LNCAP (cell line): ENCODE measurements at regions not wholly inside any gene's neighbourhood (a gene's known extent, or its start where the extent isn't known, plus 50 kb on each side); places are given as distances from the start of the nearest gene placed in this dataset.

ENCODE experiments used
- TF ChIP-seq, protein P1 (sequence below): fragments of 450-650 bp; IDR thresholded peaks from 2 replicates; pipeline ENCODE4 v1.5.1; 2017; ENCODE audit warnings: mild to moderate bottlenecking

DNA sequence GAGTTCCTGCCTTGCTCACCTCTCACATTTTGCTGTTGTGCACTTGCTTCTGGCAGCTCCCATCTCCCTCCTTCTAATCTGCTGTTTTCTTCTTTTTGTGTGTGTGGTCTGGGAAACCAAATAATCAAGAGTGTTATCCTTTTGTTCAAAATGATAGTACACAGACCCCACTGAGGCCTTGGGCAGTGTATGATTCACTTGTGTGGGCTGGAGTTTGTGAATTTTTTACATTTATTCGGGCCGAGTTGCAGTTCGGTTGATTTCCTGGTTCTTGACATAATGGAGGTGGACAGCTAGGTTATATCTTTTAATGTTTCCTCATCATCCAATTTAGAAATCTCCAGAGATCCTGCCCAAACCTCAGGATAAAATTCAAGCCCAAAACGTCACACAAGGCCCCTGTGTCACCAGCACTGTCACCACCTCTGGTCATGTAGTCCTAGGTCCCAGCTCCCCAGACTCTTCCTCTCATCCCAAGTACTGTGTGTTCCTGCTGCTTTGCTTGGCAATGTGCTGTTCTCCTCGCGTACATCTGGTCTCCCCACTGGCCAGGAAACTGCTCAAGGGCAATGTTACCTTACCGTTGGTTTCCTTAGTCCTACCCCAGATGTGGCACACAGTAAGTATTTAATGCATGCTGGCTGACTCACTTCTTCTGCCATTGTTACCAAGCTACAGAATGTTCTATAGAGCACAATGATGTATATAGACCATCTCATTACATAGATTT lies 55.7 kb upstream of the PHACTR2 start:
- TF ChIP-seq, protein P1, sequence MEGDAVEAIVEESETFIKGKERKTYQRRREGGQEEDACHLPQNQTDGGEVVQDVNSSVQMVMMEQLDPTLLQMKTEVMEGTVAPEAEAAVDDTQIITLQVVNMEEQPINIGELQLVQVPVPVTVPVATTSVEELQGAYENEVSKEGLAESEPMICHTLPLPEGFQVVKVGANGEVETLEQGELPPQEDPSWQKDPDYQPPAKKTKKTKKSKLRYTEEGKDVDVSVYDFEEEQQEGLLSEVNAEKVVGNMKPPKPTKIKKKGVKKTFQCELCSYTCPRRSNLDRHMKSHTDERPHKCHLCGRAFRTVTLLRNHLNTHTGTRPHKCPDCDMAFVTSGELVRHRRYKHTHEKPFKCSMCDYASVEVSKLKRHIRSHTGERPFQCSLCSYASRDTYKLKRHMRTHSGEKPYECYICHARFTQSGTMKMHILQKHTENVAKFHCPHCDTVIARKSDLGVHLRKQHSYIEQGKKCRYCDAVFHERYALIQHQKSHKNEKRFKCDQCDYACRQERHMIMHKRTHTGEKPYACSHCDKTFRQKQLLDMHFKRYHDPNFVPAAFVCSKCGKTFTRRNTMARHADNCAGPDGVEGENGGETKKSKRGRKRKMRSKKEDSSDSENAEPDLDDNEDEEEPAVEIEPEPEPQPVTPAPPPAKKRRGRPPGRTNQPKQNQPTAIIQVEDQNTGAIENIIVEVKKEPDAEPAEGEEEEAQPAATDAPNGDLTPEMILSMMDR: no peak

DNA sequence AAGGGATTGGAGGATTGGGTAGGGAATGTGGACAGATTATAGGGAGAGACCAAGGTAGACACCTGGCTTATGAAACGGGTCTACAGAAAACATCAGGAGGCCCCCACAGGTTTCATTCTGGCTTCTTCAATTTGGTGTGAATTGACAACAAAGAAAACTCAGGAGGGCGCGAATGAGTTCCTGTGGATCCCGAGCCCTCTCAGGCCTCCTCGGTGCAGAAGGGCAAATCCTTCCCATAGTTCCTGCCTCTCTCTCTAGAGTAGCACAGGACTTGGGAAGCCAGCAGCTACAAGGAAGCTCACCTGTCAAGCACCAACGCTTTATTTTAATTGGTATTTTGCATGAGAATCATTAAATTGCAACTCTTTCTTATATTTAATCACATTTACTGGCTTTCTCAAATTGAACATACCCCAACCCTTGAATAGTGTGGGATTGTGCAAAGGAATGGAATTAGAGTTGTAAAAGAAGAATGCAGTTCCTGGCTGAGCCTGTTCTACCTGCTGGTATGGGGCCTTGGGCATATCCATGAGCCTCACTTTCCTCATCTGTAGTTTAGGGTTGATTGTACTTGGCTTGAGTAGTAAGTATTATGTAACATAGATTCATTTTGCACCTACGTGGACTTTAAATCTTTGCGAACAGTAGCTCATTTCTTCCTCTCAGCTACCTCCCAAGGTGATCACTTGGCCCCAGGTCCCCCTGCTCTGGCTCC lies 56.4 kb upstream of the PHACTR2 start:
- TF ChIP-seq, protein P1: no peak

DNA sequence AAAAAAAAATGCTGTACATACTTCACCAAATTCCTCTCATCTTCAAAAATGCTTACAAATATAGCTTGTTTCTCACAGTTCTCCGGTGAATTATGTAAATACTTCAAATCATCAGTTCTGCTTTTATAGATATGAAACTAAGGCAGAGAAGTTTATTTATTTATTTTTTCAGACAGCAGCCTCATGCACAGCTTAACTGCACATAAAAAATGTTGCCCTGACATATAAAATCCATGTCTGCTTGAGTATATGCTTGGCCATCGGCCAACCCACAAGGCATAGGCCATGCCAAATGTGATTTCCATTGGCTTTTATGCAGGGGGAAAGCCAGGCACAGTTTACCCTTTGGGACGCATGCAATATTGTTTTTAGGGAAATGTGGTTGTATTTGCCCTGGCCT lies 57.3 kb upstream of the PHACTR2 start:
- TF ChIP-seq, protein P1: no peak

DNA sequence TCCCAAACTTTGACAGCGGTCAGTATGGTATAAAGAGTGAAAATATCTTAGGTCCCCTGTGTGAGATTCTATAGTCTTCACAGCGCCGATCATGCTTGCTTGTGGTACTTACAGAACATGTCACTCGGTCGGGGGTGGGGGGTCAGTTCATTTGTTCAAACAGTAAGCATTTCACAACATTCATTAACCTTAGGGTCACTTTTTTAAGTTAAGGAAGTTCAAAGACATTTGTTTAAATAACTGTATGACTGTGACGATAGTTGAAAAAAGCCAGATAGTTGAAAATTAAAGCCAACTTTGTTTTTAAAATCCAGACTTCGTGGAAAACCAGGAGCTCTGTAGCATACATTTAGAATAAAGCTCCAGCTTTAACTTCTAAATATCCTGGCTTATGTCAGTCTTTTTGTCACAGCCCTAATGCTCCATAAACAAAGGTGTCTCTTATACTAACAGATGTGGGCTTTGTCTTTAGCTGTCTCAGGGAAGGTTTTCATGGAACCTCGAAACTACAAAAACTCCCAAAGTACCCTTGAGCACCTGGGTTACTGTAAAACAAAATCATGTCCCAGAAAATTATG lies 57.9 kb upstream of the PHACTR2 start:
- TF ChIP-seq, protein P1: no peak

DNA sequence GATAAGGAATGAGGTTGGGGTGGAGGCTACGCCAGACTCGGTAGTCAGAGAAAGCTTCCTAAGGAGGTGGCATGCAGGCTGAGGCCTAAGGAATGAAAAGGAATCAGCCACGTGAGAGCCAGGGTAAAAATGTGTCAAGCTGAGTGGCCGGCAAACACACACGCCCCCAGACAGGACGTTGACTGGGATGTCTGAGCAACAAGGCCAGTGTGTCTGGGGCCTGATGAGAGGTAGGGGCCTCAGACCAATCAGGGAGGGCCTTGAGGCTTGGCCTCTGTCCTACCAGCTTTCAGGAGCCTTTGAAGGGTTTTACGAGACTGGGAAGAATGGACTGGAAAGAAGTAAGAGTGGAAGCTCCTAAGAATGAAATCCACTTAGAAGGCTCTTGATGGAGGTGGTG lies 61.0 kb upstream of the PHACTR2 start:
- TF ChIP-seq, protein P1: no peak

DNA sequence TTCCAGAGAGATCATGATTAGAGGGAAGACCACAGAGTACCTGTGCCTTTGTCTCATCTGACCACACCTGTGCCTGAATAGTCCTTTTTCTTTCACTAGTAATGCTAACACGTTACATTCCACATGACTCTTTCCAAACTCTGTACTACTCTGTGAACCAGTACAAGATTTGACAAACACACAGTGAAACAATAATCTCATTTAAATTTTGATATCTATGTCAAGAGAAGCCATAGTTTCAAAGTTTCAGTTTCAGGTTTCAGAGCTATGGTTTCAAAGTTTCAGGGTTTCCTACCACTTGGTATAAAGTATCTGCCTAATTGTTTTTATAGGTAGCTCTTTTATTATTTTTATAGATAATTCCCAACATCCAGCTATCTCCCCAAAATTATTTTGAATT lies 62.0 kb upstream of the PHACTR2 start:
- TF ChIP-seq, protein P1: no peak

DNA sequence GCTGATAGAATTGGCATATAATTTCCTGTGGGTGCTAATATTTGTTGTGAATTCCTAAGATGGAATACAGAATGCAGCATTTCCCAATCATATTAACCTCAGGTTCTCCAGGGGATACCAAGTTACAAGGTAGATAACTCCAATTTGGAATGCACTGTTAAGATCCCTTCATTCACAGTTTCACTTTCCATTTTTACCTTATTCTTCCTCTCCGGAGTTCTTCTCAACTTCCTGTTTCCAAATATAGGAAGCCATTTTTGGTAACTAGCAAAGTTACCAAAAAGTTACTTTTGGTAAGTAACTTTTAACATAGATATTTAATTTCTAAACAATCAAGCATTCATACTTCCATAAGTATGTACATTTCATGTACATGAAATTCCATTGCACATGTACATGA lies 63.5 kb upstream of the PHACTR2 start:
- TF ChIP-seq, protein P1: no peak
